ENCODE measurements at regions not wholly inside any gene's neighbourhood (a gene's known extent, or its start where the extent isn't known, plus 50 kb on each side); places are given as distances from the start of the nearest gene placed in this dataset.

- no peak for TF ChIP-seq MAZ (IDR thresholded peaks at IDR 0.05; ENCODE audit: borderline replicate concordance, low read depth, low read length)
- no peak for TF ChIP-seq RCOR1 (IDR thresholded peaks at IDR 0.05; ENCODE audit: insufficient replicate concordance, low read length)
- TF ChIP-seq USF2 (IDR thresholded peaks at IDR 0.05; ENCODE audit: low read depth, low read length), result no peak
- no peak for TF ChIP-seq CEBPB (IDR thresholded peaks at IDR 0.05; ENCODE audit: low read depth, low read length)
- TF ChIP-seq RAD21 (IDR thresholded peaks at IDR 0.05; ENCODE audit: low read length), result no peak
- no peak for TF ChIP-seq CHD1 (IDR thresholded peaks at IDR 0.05; ENCODE audit: low read depth, low read length)
- no peak for TF ChIP-seq FOS (IDR thresholded peaks at IDR 0.05; ENCODE audit: low read depth, low read length)
- CTCF ChIA-PET, result no interaction called here
- no peak overlapping the region for H3K4me2 ChIP-seq (ENCODE audit: low read depth, low read length)
Measured at GRCh38 chr7:69430384-69431021, 167.8 kb upstream of the AUTS2 start.

More at GRCh38 chr7:69430384-69431021, 167.8 kb upstream of the AUTS2 start:
- Histone ChIP-seq H2BK5ac (ENCODE audit: low read depth, low read length, poor library complexity, severe bottlenecking) (no peak overlapping the region), H3K9ac (ENCODE audit: low read depth, low read length) (no peak overlapping the region), H4K5ac (ENCODE audit: low read depth, low read length) (no peak overlapping the region), H4K20me1 (ENCODE audit: insufficient read depth, low read length) (no peaks in the 10 kb centered on the region), H2AFZ (replicated peaks; ENCODE audit: low read length, poor library complexity) (no peak overlapping the region), H3K27me3 (ENCODE audit: control insufficient read depth, insufficient read depth, low read length) (no peaks in the 10 kb centered on the region), H3K4me1 (ENCODE audit: control insufficient read depth, insufficient read depth, low read length) (no peaks in the 10 kb centered on the region), H3K36me3 (ENCODE audit: control insufficient read depth, insufficient read depth, low read length) (no peaks in the 10 kb centered on the region), H2AK9ac (replicated peaks; ENCODE audit: low read depth, low read length, poor library complexity) (no peak overlapping the region), H3K4ac (ENCODE audit: low read depth, low read length) (no peak overlapping the region), H4K8ac (ENCODE audit: low read depth in 2 of 2, low read length in 2 of 2) (no peak overlapping the region), H2BK20ac (ENCODE audit: low read depth, low read length) (no peak overlapping the region), H3K23ac (ENCODE audit: low read depth, low read length) (no peak overlapping the region), H3K9me1 (ENCODE audit: insufficient read depth, low read length) (no peaks in the 10 kb centered on the region), H3K79me1 (ENCODE audit: low read depth in 1 of 2, low read length in 2 of 2) (no peaks in the 10 kb centered on the region), H3K9me3 (ENCODE audit: control insufficient read depth, insufficient read depth, low read length) (peaks cover 12% of the 10 kb centered on the region), H3K27ac (ENCODE audit: insufficient read depth, low read length) (no peak overlapping the region), H3K4me3 (ENCODE audit: insufficient read depth, low read depth, low read length) (no peak overlapping the region), H2BK120ac (ENCODE audit: low read depth, low read length) (no peak overlapping the region), H2AK5ac (ENCODE audit: low read depth, low read length) (no peak overlapping the region), H3K14ac (replicated peaks; ENCODE audit: low read depth, low read length) (no peak overlapping the region), H3K18ac (ENCODE audit: low read depth, low read length) (no peak overlapping the region), H3K56ac (ENCODE audit: extremely low read depth, insufficient read depth, low read length) (no peak overlapping the region), H4K91ac (ENCODE audit: insufficient read depth, low read depth, low read length) (no peak overlapping the region), H2BK15ac (ENCODE audit: low read depth, low read length) (no peak overlapping the region)
- dilution Hi-C loops (cut with HindIII; ENCODE audit: low sequenced_read_pairs, unreplicated experiment) (no loop called here), intact Hi-C loops (cut with micrococcal nuclease) (no loop called here), in situ Hi-C loops (cut with MboI; ENCODE audit: low sequenced_read_pairs) (no loop called here)
- no peak for DNase-seq
- no peak for ATAC-seq (ENCODE audit: low read depth)
- POLR2A ChIA-PET (ENCODE audit: unreplicated experiment), result no interaction called here
- BruUV-seq (replicated peaks), result no TSS peak
- 4% methylated on average over 7 of the region's 16 CpGs; no CpG with 5 or more reads in 1 of the 2 experiments for WGBS, 2 experiments (ENCODE audit: extremely low coverage in 2 of 2, insufficient read length in 1 of 2)

All from IMR-90 (cell line).